ENCODE measurements at regions not wholly inside any gene's neighbourhood (a gene's known extent, or its start where the extent isn't known, plus 50 kb on each side); places are given as distances from the start of the nearest gene placed in this dataset.

DNA sequence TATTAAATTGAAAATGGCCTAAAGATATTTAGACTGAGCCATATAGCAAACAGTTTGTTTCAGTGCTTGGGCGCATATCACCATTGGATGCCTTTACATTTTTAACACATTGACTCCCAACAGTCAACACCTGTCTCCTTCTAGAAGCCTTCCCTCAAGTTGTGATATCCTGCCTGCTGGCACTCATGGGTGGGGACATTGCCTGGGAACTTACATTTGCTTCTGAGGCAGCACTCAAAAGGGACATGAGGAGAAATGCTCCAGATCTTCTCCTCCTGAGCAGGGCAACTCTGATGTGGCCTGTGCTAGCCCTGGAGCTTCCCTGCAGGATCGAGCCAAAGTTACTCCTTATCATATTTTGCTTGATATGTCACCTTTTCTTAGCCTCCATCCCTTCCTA, 392.2 kb downstream of the CDH7 start:
- no peak overlapping the region for H4K8ac ChIP-seq (ENCODE audit: low read depth, low read length)
- DNase-seq (ENCODE audit: low spot score) = no peak

DNA sequence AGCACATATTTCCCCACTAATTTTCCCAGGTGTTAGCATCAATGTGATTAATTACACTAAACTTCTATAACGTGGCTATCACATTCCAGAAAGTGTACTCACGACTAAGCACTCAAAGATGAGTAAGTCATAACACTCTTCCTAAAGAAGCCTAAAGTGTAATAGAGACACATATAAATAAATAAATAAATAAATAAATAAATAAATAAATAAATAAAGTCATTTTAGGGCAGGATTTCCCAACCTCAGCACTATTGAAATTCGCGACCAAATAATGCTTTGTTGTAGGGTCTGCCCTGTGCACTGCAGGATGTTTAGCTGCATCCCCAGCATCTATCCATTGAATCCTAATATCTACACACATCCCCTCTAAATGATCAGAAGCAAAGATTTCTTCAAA, 390.9 kb downstream of the CDH7 start:
- no peak for DNase-seq (ENCODE audit: low spot score)
- Histone ChIP-seq H3K18ac (ENCODE audit: low read length) (no peak overlapping the region), H2AFZ (ENCODE audit: low read length) (no peak overlapping the region), H2BK5ac (ENCODE audit: low read length) (no peak overlapping the region), H3K27ac (replicated peaks; ENCODE audit: low read length) (no peak overlapping the region), H3K79me1 (ENCODE audit: low read depth, low read length) (no peaks in the 10 kb centered on the region), H4K91ac (ENCODE audit: low read depth, low read length, poor library complexity) (no peak overlapping the region), H3K4me3 (ENCODE audit: low read length in 2 of 2) (no peak overlapping the region), H2BK15ac (ENCODE audit: low read length) (no peak overlapping the region), H3K14ac (ENCODE audit: low read length) (no peak overlapping the region), H3K4me1 (ENCODE audit: control insufficient read depth in 2 of 2, insufficient read depth in 1 of 2, low read depth in 1 of 2, low read length in 2 of 2) (peaks cover 7 to 9% of the 10 kb centered on the region in 2 donors), H4K8ac (ENCODE audit: low read depth, low read length) (no peak overlapping the region), H3K36me3 (replicated peaks in 1 of 2; ENCODE audit: control insufficient read depth in 2 of 2, insufficient read depth in 2 of 2, low read length in 2 of 2) (no peaks in the 10 kb centered on the region), H3K9me3 (replicated peaks in 1 of 2; ENCODE audit: control insufficient read depth in 2 of 2, insufficient read depth in 1 of 2, low read depth in 1 of 2, low read length in 2 of 2) (no peaks in the 10 kb centered on the region), H2BK120ac (ENCODE audit: low read depth, low read length) (no peak overlapping the region), H3K23ac (ENCODE audit: low read depth, low read length, poor library complexity) (no peak overlapping the region), H2AK5ac (ENCODE audit: low read depth, low read length) (no peak overlapping the region), H2BK12ac (ENCODE audit: low read length) (no peak overlapping the region), H3K9ac (ENCODE audit: low read depth, low read length, poor library complexity) (no peak overlapping the region), H3K4me2 (ENCODE audit: insufficient read depth, low read length, poor library complexity, severe bottlenecking) (no peak overlapping the region), H3K27me3 (ENCODE audit: control insufficient read depth in 3 of 3, insufficient read depth in 3 of 3, low read depth in 1 of 3, low read length in 3 of 3) (no peaks in the 10 kb centered on the region), H3K4ac (ENCODE audit: low read length) (no peak overlapping the region)
- WGBS, 2 donors (ENCODE audit: extremely low coverage in 2 of 2, insufficient read length in 2 of 2, insufficient replicate concordance in 1 of 2) = no CpG with 5 or more reads among the region's 4 CpGs

More for the DNA sequence above, 392.2 kb downstream of the CDH7 start:
- Histone ChIP-seq H3K79me1 (ENCODE audit: low read depth, low read length) (no peaks in the 10 kb centered on the region), H3K9ac (ENCODE audit: low read depth, low read length, poor library complexity) (no peak overlapping the region), H2AK5ac (ENCODE audit: low read depth, low read length) (no peak overlapping the region), H3K4me3 (ENCODE audit: low read length in 2 of 2) (no peak overlapping the region), H3K14ac (ENCODE audit: low read length) (no peak overlapping the region), H3K4me2 (ENCODE audit: insufficient read depth, low read length, poor library complexity, severe bottlenecking) (no peak overlapping the region), H2BK5ac (ENCODE audit: low read length) (no peak overlapping the region), H3K18ac (ENCODE audit: low read length) (no peak overlapping the region), H4K91ac (ENCODE audit: low read depth, low read length, poor library complexity) (no peak overlapping the region), H2BK15ac (ENCODE audit: low read length) (no peak overlapping the region), H3K4me1 (ENCODE audit: control insufficient read depth in 2 of 2, insufficient read depth in 1 of 2, low read depth in 1 of 2, low read length in 2 of 2) (peaks cover 2 to 7% of the 10 kb centered on the region in 2 donors), H3K36me3 (replicated peaks in 1 of 2; ENCODE audit: control insufficient read depth in 2 of 2, insufficient read depth in 2 of 2, low read length in 2 of 2) (no peaks in the 10 kb centered on the region), H3K4ac (ENCODE audit: low read length) (no peak overlapping the region), H2BK120ac (ENCODE audit: low read depth, low read length) (no peak overlapping the region), H3K27ac (replicated peaks; ENCODE audit: low read length) (no peak overlapping the region), H2BK12ac (ENCODE audit: low read length) (no peak overlapping the region), H2AFZ (ENCODE audit: low read length) (peak overlapping the region; percentile 16), H3K23ac (ENCODE audit: low read depth, low read length, poor library complexity) (no peak overlapping the region), H3K9me3 (replicated peaks in 1 of 2; ENCODE audit: control insufficient read depth in 2 of 2, insufficient read depth in 1 of 2, low read depth in 1 of 2, low read length in 2 of 2) (no peaks in the 10 kb centered on the region), H3K27me3 (ENCODE audit: control insufficient read depth in 3 of 3, insufficient read depth in 3 of 3, low read depth in 1 of 3, low read length in 3 of 3) (no peaks in the 10 kb centered on the region)
- no CpG with 5 or more reads among the region's 2 CpGs for WGBS, 2 donors (ENCODE audit: extremely low coverage in 2 of 2, insufficient read length in 2 of 2, insufficient replicate concordance in 1 of 2)

GRCh38 chr18:66138642-66139041, 387.8 kb downstream of the CDH7 start:
- Histone ChIP-seq H3K4ac (ENCODE audit: low read length) (no peak overlapping the region), H2AK5ac (ENCODE audit: low read depth, low read length) (peak overlapping the region; percentile 27), H2BK5ac (ENCODE audit: low read length) (no peak overlapping the region), H3K4me2 (ENCODE audit: insufficient read depth, low read length, poor library complexity, severe bottlenecking) (no peak overlapping the region), H2BK12ac (ENCODE audit: low read length) (no peak overlapping the region), H3K23ac (ENCODE audit: low read depth, low read length, poor library complexity) (no peak overlapping the region), H4K91ac (ENCODE audit: low read depth, low read length, poor library complexity) (no peak overlapping the region), H3K27ac (replicated peaks; ENCODE audit: low read length) (no peak overlapping the region), H3K9ac (ENCODE audit: low read depth, low read length, poor library complexity) (no peak overlapping the region), H3K27me3 (ENCODE audit: control insufficient read depth in 3 of 3, insufficient read depth in 3 of 3, low read depth in 1 of 3, low read length in 3 of 3) (no peaks in the 10 kb centered on the region), H3K4me3 (ENCODE audit: low read length in 2 of 2) (no peak overlapping the region), H3K4me1 (ENCODE audit: control insufficient read depth in 2 of 2, insufficient read depth in 1 of 2, low read depth in 1 of 2, low read length in 2 of 2) (peaks cover 9 to 17% of the 10 kb centered on the region in 2 donors), H3K79me1 (ENCODE audit: low read depth, low read length) (no peaks in the 10 kb centered on the region), H3K36me3 (replicated peaks in 1 of 2; ENCODE audit: control insufficient read depth in 2 of 2, insufficient read depth in 2 of 2, low read length in 2 of 2) (no peaks in the 10 kb centered on the region), H4K8ac (ENCODE audit: low read depth, low read length) (no peak overlapping the region), H2AFZ (ENCODE audit: low read length) (no peak overlapping the region), H3K18ac (ENCODE audit: low read length) (no peak overlapping the region), H2BK15ac (ENCODE audit: low read length) (no peak overlapping the region), H3K14ac (ENCODE audit: low read length) (no peak overlapping the region), H3K9me3 (replicated peaks in 1 of 2; ENCODE audit: control insufficient read depth in 2 of 2, insufficient read depth in 1 of 2, low read depth in 1 of 2, low read length in 2 of 2) (no peaks in the 10 kb centered on the region), H2BK120ac (ENCODE audit: low read depth, low read length) (no peak overlapping the region)
- DNase-seq (ENCODE audit: low spot score) = no peak
- no CpG with 5 or more reads among the region's 5 CpGs for WGBS, 2 donors (ENCODE audit: extremely low coverage in 2 of 2, insufficient read length in 2 of 2, insufficient replicate concordance in 1 of 2)

GRCh38 chr18:66136039-66136438, 385.2 kb downstream of the CDH7 start:
- H2BK12ac ChIP-seq (ENCODE audit: low read length) = no peak overlapping the region

More at GRCh38 chr18:66136039-66136438, 385.2 kb downstream of the CDH7 start:
- Histone ChIP-seq H3K79me1 (ENCODE audit: low read depth, low read length) (no peaks in the 10 kb centered on the region), H3K4me3 (ENCODE audit: low read length in 2 of 2) (no peak overlapping the region), H3K4ac (ENCODE audit: low read length) (no peak overlapping the region), H2AFZ (ENCODE audit: low read length) (no peak overlapping the region), H3K23ac (ENCODE audit: low read depth, low read length, poor library complexity) (no peak overlapping the region), H3K9ac (ENCODE audit: low read depth, low read length, poor library complexity) (no peak overlapping the region), H3K4me2 (ENCODE audit: insufficient read depth, low read length, poor library complexity, severe bottlenecking) (no peak overlapping the region), H4K91ac (ENCODE audit: low read depth, low read length, poor library complexity) (no peak overlapping the region), H3K4me1 (ENCODE audit: control insufficient read depth in 2 of 2, insufficient read depth in 1 of 2, low read depth in 1 of 2, low read length in 2 of 2) (peaks cover 4 to 17% of the 10 kb centered on the region in 2 donors), H3K14ac (ENCODE audit: low read length) (no peak overlapping the region), H3K27ac (replicated peaks; ENCODE audit: low read length) (no peak overlapping the region), H3K36me3 (replicated peaks in 1 of 2; ENCODE audit: control insufficient read depth in 2 of 2, insufficient read depth in 2 of 2, low read length in 2 of 2) (no peaks in the 10 kb centered on the region), H3K9me3 (replicated peaks in 1 of 2; ENCODE audit: control insufficient read depth in 2 of 2, insufficient read depth in 1 of 2, low read depth in 1 of 2, low read length in 2 of 2) (no peaks in the 10 kb centered on the region), H3K18ac (ENCODE audit: low read length) (no peak overlapping the region), H2BK120ac (ENCODE audit: low read depth, low read length) (no peak overlapping the region), H2BK15ac (ENCODE audit: low read length) (no peak overlapping the region), H3K27me3 (ENCODE audit: control insufficient read depth in 3 of 3, insufficient read depth in 3 of 3, low read depth in 1 of 3, low read length in 3 of 3) (no peaks in the 10 kb centered on the region), H2AK5ac (ENCODE audit: low read depth, low read length) (no peak overlapping the region), H4K8ac (ENCODE audit: low read depth, low read length) (no peak overlapping the region), H2BK5ac (ENCODE audit: low read length) (no peak overlapping the region)
- no CpG with 5 or more reads among the region's 1 CpG for WGBS, 2 donors (ENCODE audit: extremely low coverage in 2 of 2, insufficient read length in 2 of 2, insufficient replicate concordance in 1 of 2)
- DNase-seq (ENCODE audit: low spot score) = peak; percentile 73

Data from neuronal stem cell (in vitro differentiated cells).